ENCODE measurements at regions not wholly inside any gene's neighbourhood (a gene's known extent, or its start where the extent isn't known, plus 50 kb on each side); places are given as distances from the start of the nearest gene placed in this dataset.

- TF ChIP-seq CTCF (IDR thresholded peaks at IDR 0.05), result no peak
- no peak for TF ChIP-seq EP300 (IDR thresholded peaks at IDR 0.05)
These were observed 73.1 kb upstream of the TNFAIP3 start for GRCh38 chr6:137793805-137794515.

Measured in upper lobe of left lung (tissue), 4 donors.